22Rv1 (cell line): ENCODE measurements at regions not wholly inside any gene's neighbourhood (a gene's known extent, or its start where the extent isn't known, plus 50 kb on each side); places are given as distances from the start of the nearest gene placed in this dataset.
"Not testable (repeated sequence)": the region's sequence is repeated elsewhere in the genome, so short reads cannot be mapped to it uniquely, and the experiment has no call there.

Experiments
- H3K27ac ChIP-seq: fragments of 450-650 bp; 2 replicates; pipeline ENCODE4 v1.5.1; 2017
- ZFX ChIP-seq: fragments of 450-650 bp; IDR thresholded peaks from 2 replicates; pipeline ENCODE4 v1.6.1; 2017; ENCODE audit warnings: antibody characterized with exemption, borderline replicate concordance
- TF ChIP-seq, protein P1 (sequence below): fragments of 450-650 bp; IDR thresholded peaks from 2 replicates; pipeline ENCODE4 v1.5.1; 2017; ENCODE audit warnings: mild to moderate bottlenecking

DNA sequence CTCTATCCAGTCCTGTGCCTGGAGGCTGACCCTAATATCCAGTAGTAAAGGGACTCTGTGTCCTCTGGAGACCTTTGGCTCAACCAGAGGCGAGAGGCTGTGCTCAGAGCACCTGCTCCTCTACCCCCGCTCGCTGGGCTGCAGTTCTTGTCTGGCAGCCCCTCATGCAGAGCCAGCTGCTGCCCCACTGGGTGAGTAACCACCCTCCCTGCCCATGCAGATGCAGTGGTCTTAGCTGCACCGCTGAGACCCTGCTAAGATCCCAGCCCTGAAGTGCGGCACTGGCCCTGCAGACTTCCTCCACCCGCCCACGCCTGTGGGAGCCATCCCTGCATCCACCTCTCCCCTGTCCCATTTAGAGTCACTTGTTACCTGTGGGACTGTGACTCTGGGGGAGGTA is 347.5 kb upstream of the SFSWAP start:
- no peak for TF ChIP-seq ZFX
- TF ChIP-seq, protein P1, sequence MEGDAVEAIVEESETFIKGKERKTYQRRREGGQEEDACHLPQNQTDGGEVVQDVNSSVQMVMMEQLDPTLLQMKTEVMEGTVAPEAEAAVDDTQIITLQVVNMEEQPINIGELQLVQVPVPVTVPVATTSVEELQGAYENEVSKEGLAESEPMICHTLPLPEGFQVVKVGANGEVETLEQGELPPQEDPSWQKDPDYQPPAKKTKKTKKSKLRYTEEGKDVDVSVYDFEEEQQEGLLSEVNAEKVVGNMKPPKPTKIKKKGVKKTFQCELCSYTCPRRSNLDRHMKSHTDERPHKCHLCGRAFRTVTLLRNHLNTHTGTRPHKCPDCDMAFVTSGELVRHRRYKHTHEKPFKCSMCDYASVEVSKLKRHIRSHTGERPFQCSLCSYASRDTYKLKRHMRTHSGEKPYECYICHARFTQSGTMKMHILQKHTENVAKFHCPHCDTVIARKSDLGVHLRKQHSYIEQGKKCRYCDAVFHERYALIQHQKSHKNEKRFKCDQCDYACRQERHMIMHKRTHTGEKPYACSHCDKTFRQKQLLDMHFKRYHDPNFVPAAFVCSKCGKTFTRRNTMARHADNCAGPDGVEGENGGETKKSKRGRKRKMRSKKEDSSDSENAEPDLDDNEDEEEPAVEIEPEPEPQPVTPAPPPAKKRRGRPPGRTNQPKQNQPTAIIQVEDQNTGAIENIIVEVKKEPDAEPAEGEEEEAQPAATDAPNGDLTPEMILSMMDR = no peak
- H3K27ac ChIP-seq = no peak overlapping the region

DNA sequence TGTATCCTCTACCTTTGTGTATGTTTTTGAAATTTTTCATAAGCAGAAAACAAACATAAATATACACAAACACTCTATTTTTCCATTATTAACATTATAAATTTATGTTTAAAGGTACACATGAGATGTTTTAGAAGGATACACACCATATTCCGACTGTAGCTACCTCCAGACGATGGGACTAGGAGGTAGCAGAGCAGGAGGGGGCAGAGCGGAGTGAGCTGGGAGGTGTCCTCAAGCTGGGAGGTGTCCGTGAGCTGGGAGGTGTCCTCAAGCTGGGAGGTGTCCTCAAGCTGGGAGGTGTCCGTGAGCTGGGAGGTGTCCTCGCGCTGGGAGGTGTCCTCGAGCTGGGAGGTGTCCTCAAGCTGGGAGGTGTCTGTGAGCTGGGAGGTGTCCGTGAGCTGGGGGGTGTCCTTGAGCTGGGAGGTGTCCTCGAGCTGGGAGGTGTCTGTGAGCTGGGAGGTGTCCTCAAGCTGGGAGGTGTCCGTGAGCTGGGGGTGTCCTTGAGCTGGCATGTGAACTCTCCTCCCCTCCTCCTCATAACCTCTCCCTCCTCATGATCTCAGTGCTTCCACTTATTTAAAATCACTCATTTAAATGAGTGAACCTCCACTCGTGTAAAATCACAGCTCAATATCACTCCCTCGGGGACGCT is 346.9 kb upstream of the SFSWAP start:
- no peak for TF ChIP-seq ZFX
- TF ChIP-seq, protein P1 = no peak
- no peak overlapping the region for H3K27ac ChIP-seq

- H3K27ac ChIP-seq = no peak overlapping the region
- TF ChIP-seq ZFX = no peak
- TF ChIP-seq, protein P1 = no peak
Observed at GRCh38 chr12:131364903-131365820, 345.7 kb upstream of the SFSWAP start.

DNA sequence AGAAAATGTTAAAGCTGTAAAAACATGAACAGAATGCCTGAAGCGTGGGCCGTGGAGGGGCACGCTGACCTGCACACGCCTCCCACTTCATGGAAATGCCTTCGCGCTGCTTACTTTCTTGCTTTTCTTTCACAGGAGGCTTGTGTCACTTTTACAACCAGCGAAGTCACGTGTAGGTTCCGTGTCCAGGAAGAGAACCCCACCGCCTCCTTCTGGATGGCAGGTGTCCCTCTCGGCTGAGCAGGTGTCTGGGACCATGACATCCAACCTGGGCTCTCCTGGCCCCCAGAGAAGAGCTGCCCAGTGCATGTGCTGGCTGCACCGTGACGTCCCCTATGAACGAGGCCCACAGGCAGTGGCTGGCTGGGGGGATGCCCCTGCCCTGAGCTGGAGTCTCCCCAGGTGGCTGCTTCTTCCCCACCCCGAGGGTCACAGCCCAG is 345.0 kb upstream of the SFSWAP start:
- H3K27ac ChIP-seq = no peak overlapping the region
- no peak for TF ChIP-seq ZFX
- TF ChIP-seq, protein P1 = no peak

DNA sequence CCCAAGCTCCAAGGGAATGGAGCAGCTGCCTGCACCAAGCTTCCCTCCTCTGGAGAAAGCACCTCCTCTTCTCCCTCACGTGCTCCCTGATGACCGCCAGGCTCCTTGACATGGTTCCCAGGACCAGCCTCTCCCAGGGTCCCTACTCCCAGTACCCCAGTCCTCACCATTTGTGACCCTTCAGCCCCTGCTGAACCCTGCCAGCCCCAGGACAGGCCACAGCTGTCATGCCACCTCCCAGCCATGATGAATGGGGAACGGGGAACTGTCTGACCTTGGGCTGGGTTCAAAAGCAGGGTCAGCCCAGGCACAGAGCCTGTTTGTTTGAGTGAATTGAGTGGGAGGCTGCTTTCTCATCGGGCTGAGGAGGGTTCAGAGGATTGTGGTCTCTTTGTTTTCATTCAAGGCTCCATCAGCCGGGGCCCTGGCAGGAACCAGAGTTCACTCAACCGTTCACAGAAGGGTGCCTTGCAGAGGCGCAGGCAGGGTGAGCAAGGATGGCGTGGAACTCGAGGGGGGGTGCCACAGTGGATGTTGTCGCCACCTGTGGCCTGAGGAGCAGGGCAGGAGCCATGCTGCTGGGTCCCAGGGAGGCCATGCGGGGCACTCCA is 344.5 kb upstream of the SFSWAP start:
- H3K27ac ChIP-seq = no peak overlapping the region
- no peak for TF ChIP-seq ZFX
- TF ChIP-seq, protein P1 = no peak

DNA sequence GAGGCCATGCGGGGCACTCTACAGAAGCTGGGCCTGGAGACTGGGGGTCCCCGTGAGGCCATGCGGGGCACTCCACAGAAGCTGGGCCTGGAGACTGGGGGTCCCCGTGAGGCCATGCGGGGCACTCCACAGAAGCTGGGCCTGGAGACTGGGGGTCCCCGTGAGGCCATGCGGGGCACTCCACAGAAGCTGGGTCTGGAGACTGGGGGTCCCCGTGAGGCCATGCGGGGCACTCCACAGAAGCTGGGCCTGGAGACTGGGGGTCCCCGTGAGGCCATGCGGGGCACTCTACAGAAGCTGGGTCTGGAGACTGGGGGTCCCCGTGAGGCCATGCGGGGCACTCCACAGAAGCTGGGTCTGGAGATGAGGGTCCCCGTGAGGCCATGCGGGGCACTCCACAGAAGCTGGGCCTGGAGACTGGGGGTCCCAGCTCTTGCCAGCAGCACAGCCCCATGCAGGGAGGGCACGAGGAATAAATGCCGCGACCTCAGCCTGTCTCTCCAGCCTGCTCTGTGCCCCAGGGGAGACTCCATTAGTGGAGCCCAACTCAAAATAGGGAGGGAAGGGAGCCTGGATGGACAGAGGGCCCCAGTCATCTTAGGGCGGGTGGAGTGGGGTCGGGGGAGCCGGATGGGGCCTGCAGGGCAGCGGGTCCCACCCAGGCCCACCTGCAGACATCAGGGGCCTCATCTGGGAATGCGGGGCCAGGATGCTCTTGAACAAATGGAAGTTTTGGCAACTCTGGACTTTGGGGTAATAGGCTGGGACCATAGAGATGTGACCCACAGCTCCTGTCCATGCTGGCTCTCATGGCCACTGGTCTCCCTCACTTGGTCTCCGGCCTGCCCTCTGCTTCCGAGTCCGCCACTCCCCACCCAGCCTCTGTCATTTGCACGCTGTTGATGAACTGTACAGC is 343.6 kb upstream of the SFSWAP start:
- H3K27ac ChIP-seq = not testable (repeated sequence)
